HAP-1 (cell line): ENCODE measurements at regions not wholly inside any gene's neighbourhood (a gene's known extent, or its start where the extent isn't known, plus 50 kb on each side); places are given as distances from the start of the nearest gene placed in this dataset.
"Not testable (repeated sequence)": the region's sequence is repeated elsewhere in the genome, so short reads cannot be mapped to it uniquely, and the experiment has no call there.

Source experiments
- DNase-seq, 2 experiments: peaks; one replicate each; pipeline ENCODE4 v3.0.0-alpha.2; 2016 to 2020; ENCODE audit warnings: low spot score in 2 of 2
- H3K27me3 ChIP-seq: fragments of 250-450 bp; sonication (Bioruptor Pico); 2 replicates; pipeline ENCODE4 v1.5.1; 2020; ENCODE audit warnings: low read depth, mild to moderate bottlenecking, moderate library complexity
- H3K36me3 ChIP-seq: fragments of 250-450 bp; sonication (Bioruptor Pico); replicated peaks from 2 replicates; pipeline ENCODE4 v1.5.1; 2020; ENCODE audit warnings: mild to moderate bottlenecking
- H3K4me1 ChIP-seq: fragments of 250-450 bp; sonication (Bioruptor Pico); 2 replicates; pipeline ENCODE4 v1.5.1; 2020; ENCODE audit warnings: mild to moderate bottlenecking
- H3K4me3 ChIP-seq: fragments of 250-450 bp; sonication (Bioruptor Pico); 2 replicates; pipeline ENCODE4 v1.5.1; 2020; ENCODE audit warnings: mild to moderate bottlenecking, moderate library complexity
- H3K9me3 ChIP-seq: fragments of 250-450 bp; sonication (Bioruptor Pico); 2 replicates; pipeline ENCODE4 v1.5.1; 2020; ENCODE audit warnings: mild to moderate bottlenecking, moderate library complexity
- in situ Hi-C: fragments of 300-500 bp; cut with MboI; formaldehyde crosslinking; loops from 3 replicates; pipeline ENCODE4 v1.14.3; 2020; ENCODE audit warnings: low sequenced_read_pairs, inconsistent platforms, mixed read lengths

- in situ Hi-C loops: no loop called here
- H3K9me3 ChIP-seq: no peaks in the 10 kb centered on the region
- no peak overlapping the region for H3K4me3 ChIP-seq
- no peaks in the 10 kb centered on the region for H3K27me3 ChIP-seq
- DNase-seq: no peak
- H3K36me3 ChIP-seq: no peaks in the 10 kb centered on the region
- no peaks in the 10 kb centered on the region for H3K4me1 ChIP-seq
Observed at GRCh38 chr5:63043792-63044191, 465.2 kb downstream of the LRRC70 start.

GRCh38 chr5:63032343-63032742 lies 453.7 kb downstream of the LRRC70 start:
- no peak overlapping the region for H3K4me3 ChIP-seq

GRCh38 chr5:63029891-63030290 lies 451.3 kb downstream of the LRRC70 start:
- Histone ChIP-seq H3K9me3 (no peaks in the 10 kb centered on the region), H3K36me3 (no peaks in the 10 kb centered on the region), H3K4me1 (no peaks in the 10 kb centered on the region), H3K4me3 (no peak overlapping the region), H3K27me3 (no peaks in the 10 kb centered on the region)
- in situ Hi-C loops: no loop called here
- DNase-seq: no peak

More at GRCh38 chr5:63032343-63032742, 453.7 kb downstream of the LRRC70 start:
- H3K9me3 ChIP-seq: no peaks in the 10 kb centered on the region
- in situ Hi-C loops: no loop called here
- no peaks in the 10 kb centered on the region for H3K27me3 ChIP-seq
- DNase-seq: no peak
- H3K4me1 ChIP-seq: no peaks in the 10 kb centered on the region
- H3K36me3 ChIP-seq: no peaks in the 10 kb centered on the region

- Histone ChIP-seq H3K27me3 (no peaks in the 10 kb centered on the region), H3K36me3 (no peaks in the 10 kb centered on the region), H3K9me3 (no peaks in the 10 kb centered on the region), H3K4me1 (no peaks in the 10 kb centered on the region), H3K4me3 (no peak overlapping the region)
- in situ Hi-C loops: no loop called here
- DNase-seq: no peak
Observed at GRCh38 chr5:63025679-63026078, 447.1 kb downstream of the LRRC70 start.

- Histone ChIP-seq H3K4me3 (no peak overlapping the region), H3K9me3 (no peaks in the 10 kb centered on the region), H3K4me1 (no peaks in the 10 kb centered on the region), H3K36me3 (no peaks in the 10 kb centered on the region), H3K27me3 (no peaks in the 10 kb centered on the region)
- in situ Hi-C loops: no loop called here
- DNase-seq: no peak
Observed at GRCh38 chr5:63022403-63022802, 443.8 kb downstream of the LRRC70 start.

GRCh38 chr5:63011158-63011557 lies 432.5 kb downstream of the LRRC70 start:
- Histone ChIP-seq H3K9me3 (no peaks in the 10 kb centered on the region), H3K36me3 (no peaks in the 10 kb centered on the region), H3K4me1 (no peaks in the 10 kb centered on the region), H3K4me3 (no peak overlapping the region), H3K27me3 (no peaks in the 10 kb centered on the region)
- DNase-seq: no peak
- in situ Hi-C loops: no loop called here

- no peaks in the 10 kb centered on the region for H3K36me3 ChIP-seq
- no peaks in the 10 kb centered on the region for H3K4me1 ChIP-seq
- no peaks in the 10 kb centered on the region for H3K27me3 ChIP-seq
- no peak for DNase-seq
- in situ Hi-C loops: no loop called here
- no peak overlapping the region for H3K4me3 ChIP-seq
- no peaks in the 10 kb centered on the region for H3K9me3 ChIP-seq
Observed at GRCh38 chr5:63008195-63008594, 429.6 kb downstream of the LRRC70 start.

- H3K4me1 ChIP-seq, H3K36me3 ChIP-seq, in situ Hi-C loops, DNase-seq, H3K27me3 ChIP-seq, H3K9me3 ChIP-seq, H3K4me3 ChIP-seq: not testable (repeated sequence)
Observed at GRCh38 chr5:62994842-62995241, 416.2 kb downstream of the LRRC70 start.

GRCh38 chr5:62985749-62986148 lies 407.1 kb downstream of the LRRC70 start:
- DNase-seq: no peak
- Histone ChIP-seq H3K4me1 (no peaks in the 10 kb centered on the region), H3K9me3 (no peaks in the 10 kb centered on the region), H3K4me3 (no peak overlapping the region), H3K36me3 (no peaks in the 10 kb centered on the region), H3K27me3 (no peaks in the 10 kb centered on the region)
- in situ Hi-C loops: no loop called here

GRCh38 chr5:62982348-62982747 lies 403.7 kb downstream of the LRRC70 start:
- Histone ChIP-seq H3K4me3 (no peak overlapping the region), H3K4me1 (no peaks in the 10 kb centered on the region), H3K27me3 (no peaks in the 10 kb centered on the region), H3K9me3 (no peaks in the 10 kb centered on the region), H3K36me3 (no peaks in the 10 kb centered on the region)
- in situ Hi-C loops: no loop called here
- DNase-seq: no peak

- H3K9me3 ChIP-seq: no peaks in the 10 kb centered on the region
- no peak for DNase-seq
- no peaks in the 10 kb centered on the region for H3K27me3 ChIP-seq
- no peaks in the 10 kb centered on the region for H3K36me3 ChIP-seq
- H3K4me1 ChIP-seq: no peaks in the 10 kb centered on the region
- H3K4me3 ChIP-seq: no peak overlapping the region
- in situ Hi-C loops: no loop called here
Observed at GRCh38 chr5:62980884-62981283, 402.3 kb downstream of the LRRC70 start.

- in situ Hi-C loops: no loop called here
- Histone ChIP-seq H3K9me3 (no peaks in the 10 kb centered on the region), H3K4me1 (no peaks in the 10 kb centered on the region), H3K27me3 (no peaks in the 10 kb centered on the region), H3K36me3 (no peaks in the 10 kb centered on the region), H3K4me3 (no peak overlapping the region)
- no peak for DNase-seq
Observed at GRCh38 chr5:62979472-62979871, 400.9 kb downstream of the LRRC70 start.

- Histone ChIP-seq H3K27me3 (no peaks in the 10 kb centered on the region), H3K4me1 (no peaks in the 10 kb centered on the region), H3K36me3 (no peaks in the 10 kb centered on the region), H3K4me3 (no peak overlapping the region), H3K9me3 (no peaks in the 10 kb centered on the region)
- in situ Hi-C loops: no loop called here
- DNase-seq: no peak
Observed at GRCh38 chr5:62977661-62978060, 399.0 kb downstream of the LRRC70 start.

GRCh38 chr5:62974623-62975022 lies 396.0 kb downstream of the LRRC70 start:
- Histone ChIP-seq H3K4me1 (no peaks in the 10 kb centered on the region), H3K36me3 (no peaks in the 10 kb centered on the region), H3K9me3 (no peaks in the 10 kb centered on the region), H3K4me3 (no peak overlapping the region), H3K27me3 (no peaks in the 10 kb centered on the region)
- in situ Hi-C loops: no loop called here
- DNase-seq: no peak

- no peaks in the 10 kb centered on the region for H3K27me3 ChIP-seq
- no peaks in the 10 kb centered on the region for H3K36me3 ChIP-seq
- H3K4me3 ChIP-seq: no peak overlapping the region
- DNase-seq: no peak
- in situ Hi-C loops: no loop called here
- H3K4me1 ChIP-seq: no peaks in the 10 kb centered on the region
- H3K9me3 ChIP-seq: peaks cover 4% of the 10 kb centered on the region; the same call in 1 of the 2 replicates
Observed at GRCh38 chr5:62969409-62970120, 390.9 kb downstream of the LRRC70 start.
